ENCODE measurements at regions not wholly inside any gene's neighbourhood (a gene's known extent, or its start where the extent isn't known, plus 50 kb on each side); places are given as distances from the start of the nearest gene placed in this dataset.
"Not testable (repeated sequence)": the region's sequence is repeated elsewhere in the genome, so short reads cannot be mapped to it uniquely, and the experiment has no call there.

DNA sequence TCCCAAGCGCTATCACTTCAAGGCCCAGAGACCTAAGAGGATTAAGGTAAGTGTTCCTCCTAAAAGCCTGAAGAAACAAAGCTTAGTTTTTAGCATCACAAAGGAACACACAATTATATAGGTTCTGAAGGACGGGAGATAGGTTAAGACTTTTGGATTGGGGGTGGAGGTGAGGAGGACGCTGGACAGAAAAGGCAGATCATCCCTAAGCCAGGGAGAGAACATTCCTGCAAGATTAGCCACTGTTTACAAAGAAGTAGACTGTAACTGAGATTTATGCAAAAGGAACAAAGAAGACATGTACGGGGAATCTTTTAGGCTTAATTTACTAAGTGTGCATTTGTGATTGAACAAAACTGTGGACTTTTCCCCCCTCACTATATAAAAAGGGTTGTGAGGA, 184.1 kb upstream of the IRX5 start:
- TF ChIP-seq, protein P1, sequence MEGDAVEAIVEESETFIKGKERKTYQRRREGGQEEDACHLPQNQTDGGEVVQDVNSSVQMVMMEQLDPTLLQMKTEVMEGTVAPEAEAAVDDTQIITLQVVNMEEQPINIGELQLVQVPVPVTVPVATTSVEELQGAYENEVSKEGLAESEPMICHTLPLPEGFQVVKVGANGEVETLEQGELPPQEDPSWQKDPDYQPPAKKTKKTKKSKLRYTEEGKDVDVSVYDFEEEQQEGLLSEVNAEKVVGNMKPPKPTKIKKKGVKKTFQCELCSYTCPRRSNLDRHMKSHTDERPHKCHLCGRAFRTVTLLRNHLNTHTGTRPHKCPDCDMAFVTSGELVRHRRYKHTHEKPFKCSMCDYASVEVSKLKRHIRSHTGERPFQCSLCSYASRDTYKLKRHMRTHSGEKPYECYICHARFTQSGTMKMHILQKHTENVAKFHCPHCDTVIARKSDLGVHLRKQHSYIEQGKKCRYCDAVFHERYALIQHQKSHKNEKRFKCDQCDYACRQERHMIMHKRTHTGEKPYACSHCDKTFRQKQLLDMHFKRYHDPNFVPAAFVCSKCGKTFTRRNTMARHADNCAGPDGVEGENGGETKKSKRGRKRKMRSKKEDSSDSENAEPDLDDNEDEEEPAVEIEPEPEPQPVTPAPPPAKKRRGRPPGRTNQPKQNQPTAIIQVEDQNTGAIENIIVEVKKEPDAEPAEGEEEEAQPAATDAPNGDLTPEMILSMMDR (IDR thresholded peaks at IDR 0.05; ENCODE audit: control insufficient read depth, extremely low read depth, insufficient read depth): no peak
- no peak for DNase-seq (ENCODE audit: low read depth)
- no peak overlapping the region for H3K4me3 ChIP-seq (ENCODE audit: low read depth, low read length)

- TF ChIP-seq, protein P1 (IDR thresholded peaks at IDR 0.05; ENCODE audit: control insufficient read depth, extremely low read depth, insufficient read depth): no peak
Observed at GRCh38 chr16:54744998-54745397, 185.7 kb upstream of the IRX5 start.

DNA sequence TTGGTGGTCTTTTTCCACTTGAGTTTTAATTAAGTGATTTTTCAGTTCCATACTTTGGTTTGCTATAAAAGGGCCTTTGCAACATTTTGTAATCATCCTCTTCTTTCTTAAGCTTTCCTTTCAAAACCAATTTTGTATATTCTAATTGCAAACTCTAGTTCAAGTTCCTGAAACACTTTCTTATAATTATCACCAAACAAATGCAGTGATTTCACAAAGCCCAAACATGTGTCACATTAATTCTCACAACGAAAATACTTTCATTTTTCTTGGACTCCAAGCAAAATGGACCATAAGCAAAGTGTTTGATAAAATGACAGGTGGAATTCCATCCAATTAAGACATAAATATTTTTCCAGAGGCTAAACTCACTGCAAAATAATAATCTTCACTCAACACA, 188.2 kb upstream of the IRX5 start:
- H3K4me3 ChIP-seq (ENCODE audit: low read depth, low read length): no peak overlapping the region
- TF ChIP-seq, protein P1 (IDR thresholded peaks at IDR 0.05; ENCODE audit: control insufficient read depth, extremely low read depth, insufficient read depth): no peak
- no peak for DNase-seq (ENCODE audit: low read depth)

More at GRCh38 chr16:54744998-54745397, 185.7 kb upstream of the IRX5 start:
- no peak for DNase-seq (ENCODE audit: low read depth)
- no peak overlapping the region for H3K4me3 ChIP-seq (ENCODE audit: low read depth, low read length)

- peak; percentile 92 for DNase-seq (ENCODE audit: low read depth)
- TF ChIP-seq, protein P1 (IDR thresholded peaks at IDR 0.05; ENCODE audit: control insufficient read depth, extremely low read depth, insufficient read depth): no peak
- H3K4me3 ChIP-seq (ENCODE audit: low read depth, low read length): no peak overlapping the region; the same call in 1 of the 2 replicates
Observed at GRCh38 chr16:54739381-54739780, 191.3 kb upstream of the IRX5 start.

DNA sequence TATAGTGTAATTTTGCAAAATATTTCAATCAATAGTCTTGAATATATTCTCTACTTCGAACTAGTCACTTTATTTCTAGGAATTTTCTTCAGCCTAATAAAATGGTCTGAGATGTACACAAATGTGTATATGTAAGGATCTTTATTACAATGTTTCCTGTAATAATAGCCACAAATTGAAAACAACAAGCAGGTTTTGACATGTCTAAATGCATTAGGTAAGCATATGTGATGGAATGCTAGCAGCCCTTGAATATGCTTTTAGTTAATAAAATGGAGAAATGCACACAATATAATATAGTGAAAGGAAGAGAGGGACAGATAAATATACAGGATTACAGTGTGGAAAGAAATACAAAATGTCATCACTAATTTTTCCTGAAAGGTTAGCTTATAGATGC, 196.5 kb upstream of the IRX5 start:
- H3K4me3 ChIP-seq (ENCODE audit: low read depth, low read length): no peak overlapping the region
- DNase-seq (ENCODE audit: low read depth): no peak
- TF ChIP-seq, protein P1 (IDR thresholded peaks at IDR 0.05; ENCODE audit: control insufficient read depth, extremely low read depth, insufficient read depth): no peak

DNA sequence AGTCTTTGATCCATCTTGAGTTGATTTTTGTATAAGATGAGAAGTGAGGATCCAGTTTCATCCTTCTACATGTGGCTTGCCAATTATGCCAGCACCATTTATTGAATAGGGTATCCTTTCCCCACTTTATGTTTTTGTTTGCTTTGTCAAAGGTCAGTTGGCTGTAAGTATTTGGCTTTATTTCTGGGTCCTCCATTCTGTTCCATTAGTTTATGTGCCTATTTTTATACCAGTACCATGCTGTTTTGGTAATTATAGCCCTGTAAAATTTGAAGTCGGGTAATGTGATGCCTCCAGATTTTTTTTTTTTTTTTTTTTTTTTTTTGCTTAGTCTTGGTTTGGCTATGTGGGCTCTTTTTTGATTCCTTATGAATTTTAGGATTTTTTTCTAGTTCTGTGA, 203.0 kb upstream of the IRX5 start:
- not testable (repeated sequence) for DNase-seq (ENCODE audit: low read depth); H3K4me3 ChIP-seq (ENCODE audit: low read depth, low read length)

GRCh38 chr16:54724346-54724925, 206.2 kb upstream of the IRX5 start:
- no peak overlapping the region for H3K4me3 ChIP-seq (ENCODE audit: low read depth, low read length)
- TF ChIP-seq, protein P1 (IDR thresholded peaks at IDR 0.05; ENCODE audit: control insufficient read depth, extremely low read depth, insufficient read depth): no peak
- no peak for DNase-seq (ENCODE audit: low read depth)

Data from LNCaP clone FGC (cell line).